GM23338 (cell line): ENCODE measurements at regions not wholly inside any gene's neighbourhood (a gene's known extent, or its start where the extent isn't known, plus 50 kb on each side); places are given as distances from the start of the nearest gene placed in this dataset.

Experiments used
- ATAC-seq: fragments of 200-7000 bp; cut with Tn5 transposase; 3 replicates; pipeline ENCODE4 v1.9.1; 2020
- DNase-seq: peaks from one replicate; pipeline ENCODE4 v3.0.0-alpha.2; 2015; ENCODE audit warnings: low spot score
- H2AFZ ChIP-seq: fragments of 200-600 bp; sonication (generic); 2 replicates; pipeline ENCODE4 v1.8.0; 2016; ENCODE audit warnings: antibody characterized with exemption, mild to moderate bottlenecking, moderate library complexity
- H3F3A ChIP-seq: fragments of 200-600 bp; sonication (generic); replicated peaks from 2 replicates; pipeline ENCODE4 v1.8.0; 2017; ENCODE audit warnings: antibody characterized with exemption, mixed run types, low read depth
- H3K27ac ChIP-seq: fragments of 200-600 bp; sonication (generic); 2 replicates; pipeline ENCODE4 v1.6.1; 2016; ENCODE audit warnings: low read depth
- H3K27me3 ChIP-seq: fragments of 200-600 bp; sonication (generic); 2 replicates; pipeline ENCODE4 v1.8.0; 2016; ENCODE audit warnings: mild to moderate bottlenecking, mixed run types, moderate library complexity; ENCODE audit not compliant: insufficient read depth
- H3K36me3 ChIP-seq: fragments of 200-600 bp; sonication (generic); 2 replicates; pipeline ENCODE4 v1.8.0; 2016; ENCODE audit warnings: mild to moderate bottlenecking; ENCODE audit not compliant: insufficient read depth
- H3K4me1 ChIP-seq: fragments of 200-600 bp; sonication (generic); 2 replicates; pipeline ENCODE4 v1.8.0; 2016; ENCODE audit warnings: mild to moderate bottlenecking, moderate library complexity; ENCODE audit not compliant: insufficient read depth
- H3K4me2 ChIP-seq: fragments of 200-600 bp; sonication (generic); 2 replicates; pipeline ENCODE4 v1.7.1; 2017; ENCODE audit warnings: mixed run types
- H3K4me3 ChIP-seq: fragments of 200-600 bp; sonication (generic); 2 replicates; pipeline ENCODE4 v1.6.1; 2016; ENCODE audit warnings: mixed run types
- H3K79me2 ChIP-seq: fragments of 200-600 bp; sonication (generic); replicated peaks from 2 replicates; pipeline ENCODE4 v1.8.0; 2017; ENCODE audit warnings: mild to moderate bottlenecking; ENCODE audit not compliant: insufficient read depth
- H3K9me2 ChIP-seq: fragments of 200-600 bp; sonication (generic); 2 replicates; pipeline ENCODE4 v1.8.0; 2017; ENCODE audit not compliant: insufficient read depth
- H4K20me1 ChIP-seq: fragments of 200-600 bp; sonication (generic); replicated peaks from 2 replicates; pipeline ENCODE4 v1.8.0; 2017; ENCODE audit warnings: mild to moderate bottlenecking; ENCODE audit not compliant: insufficient read depth
- H3K27ac Mint-ChIP-seq: 2 replicates; pipeline ENCODE4 v1.8.0; 2020; ENCODE audit warnings: inconsistent platforms, mild to moderate bottlenecking, moderate library complexity, mixed read lengths
- H3K27me3 Mint-ChIP-seq: 3 replicates; pipeline ENCODE4 v1.8.0; 2022; ENCODE audit warnings: low read depth, mild to moderate bottlenecking, moderate library complexity, mixed read lengths, inconsistent platforms; ENCODE audit not compliant: insufficient read depth, poor library complexity
- H3K36me3 Mint-ChIP-seq: 3 replicates; pipeline ENCODE4 v1.8.0; 2021; ENCODE audit warnings: low read depth, mild to moderate bottlenecking, inconsistent platforms, moderate library complexity, mixed read lengths
- H3K4me1 Mint-ChIP-seq: 3 replicates; pipeline ENCODE4 v1.8.0; 2020; ENCODE audit warnings: mild to moderate bottlenecking, inconsistent platforms, mixed read lengths
- H3K4me3 Mint-ChIP-seq: 3 replicates; pipeline ENCODE4 v1.8.0; 2021; ENCODE audit warnings: moderate library complexity, mild to moderate bottlenecking, inconsistent platforms, mixed read lengths
- H3K9me3 Mint-ChIP-seq: 3 replicates; pipeline ENCODE4 v1.8.0; 2020; ENCODE audit warnings: moderate library complexity, mild to moderate bottlenecking, inconsistent platforms, mixed read lengths
- EZH2 ChIP-seq: fragments of 200-600 bp; sonication (generic); IDR thresholded peaks from one replicate; pipeline ENCODE4 v1.8.0; 2017; ENCODE audit warnings: antibody characterized with exemption, mild to moderate bottlenecking, low read depth; ENCODE audit not compliant: unreplicated experiment
- EZH2phosphoT487 ChIP-seq: fragments of 200-600 bp; sonication (generic); IDR thresholded peaks from one replicate; pipeline ENCODE4 v1.8.1; 2018; ENCODE audit warnings: antibody characterized with exemption; ENCODE audit not compliant: unreplicated experiment
- JUNB ChIP-seq: IDR thresholded peaks from one replicate; pipeline ENCODE4 v1.6.1; 2016; ENCODE audit warnings: antibody characterized with exemption; ENCODE audit not compliant: unreplicated experiment
- STAT1 ChIP-seq: IDR thresholded peaks from one replicate; pipeline ENCODE4 v1.6.1; 2016; ENCODE audit warnings: antibody characterized with exemption; ENCODE audit not compliant: unreplicated experiment
- ZNF114 ChIP-seq: fragments of 250-450 bp; sonication (Bioruptor Pico); IDR thresholded peaks from 2 replicates; pipeline ENCODE4 v1.5.0; 2020; ENCODE audit warnings: mild to moderate bottlenecking, moderate library complexity
- TF ChIP-seq, protein P1 (sequence below): fragments of 250-450 bp; sonication (Bioruptor Pico); IDR thresholded peaks from 2 replicates; pipeline ENCODE4 v1.5.0; 2020; ENCODE audit warnings: mild to moderate bottlenecking, moderate library complexity
- TF ChIP-seq, protein P2 (sequence below), 2 experiments: fragments of 200-600 bp in 1 of 2; sonication (generic) in 1 of 2; conservative IDR thresholded peaks; 2 replicates each; pipeline versions ENCODE4 v1.5.1 to v1.6.1; 2016 to 2017; ENCODE audit warnings: antibody characterized with exemption in 2 of 2, low read depth in 2 of 2, mild to moderate bottlenecking in 2 of 2, moderate library complexity in 1 of 2
- TF ChIP-seq, protein P3 (sequence below): IDR thresholded peaks from 2 replicates; pipeline ENCODE4 v1.6.1; 2016; ENCODE audit warnings: antibody characterized with exemption

DNA sequence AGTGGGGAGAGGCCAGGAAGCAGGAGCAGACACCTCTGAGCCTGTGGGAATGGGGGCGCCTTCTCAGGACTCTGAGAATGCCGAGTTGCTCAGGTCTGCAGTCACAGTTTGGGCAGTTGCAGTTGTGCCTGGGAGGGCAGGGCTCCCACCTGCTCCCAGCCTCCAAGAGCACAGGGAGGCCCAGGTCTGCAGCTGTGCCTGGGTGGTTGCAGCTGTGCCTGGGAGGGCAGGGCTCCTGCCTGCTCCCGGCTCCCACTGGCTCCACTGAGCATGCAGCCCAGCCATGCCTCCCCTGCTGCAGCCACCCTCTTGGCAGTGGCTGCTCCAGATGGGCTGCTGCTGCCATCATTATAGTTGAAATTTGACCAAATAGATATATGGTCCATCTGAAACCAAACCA is 1062.8 kb upstream of the ACO1 start (continued):
- TF ChIP-seq, protein P1, sequence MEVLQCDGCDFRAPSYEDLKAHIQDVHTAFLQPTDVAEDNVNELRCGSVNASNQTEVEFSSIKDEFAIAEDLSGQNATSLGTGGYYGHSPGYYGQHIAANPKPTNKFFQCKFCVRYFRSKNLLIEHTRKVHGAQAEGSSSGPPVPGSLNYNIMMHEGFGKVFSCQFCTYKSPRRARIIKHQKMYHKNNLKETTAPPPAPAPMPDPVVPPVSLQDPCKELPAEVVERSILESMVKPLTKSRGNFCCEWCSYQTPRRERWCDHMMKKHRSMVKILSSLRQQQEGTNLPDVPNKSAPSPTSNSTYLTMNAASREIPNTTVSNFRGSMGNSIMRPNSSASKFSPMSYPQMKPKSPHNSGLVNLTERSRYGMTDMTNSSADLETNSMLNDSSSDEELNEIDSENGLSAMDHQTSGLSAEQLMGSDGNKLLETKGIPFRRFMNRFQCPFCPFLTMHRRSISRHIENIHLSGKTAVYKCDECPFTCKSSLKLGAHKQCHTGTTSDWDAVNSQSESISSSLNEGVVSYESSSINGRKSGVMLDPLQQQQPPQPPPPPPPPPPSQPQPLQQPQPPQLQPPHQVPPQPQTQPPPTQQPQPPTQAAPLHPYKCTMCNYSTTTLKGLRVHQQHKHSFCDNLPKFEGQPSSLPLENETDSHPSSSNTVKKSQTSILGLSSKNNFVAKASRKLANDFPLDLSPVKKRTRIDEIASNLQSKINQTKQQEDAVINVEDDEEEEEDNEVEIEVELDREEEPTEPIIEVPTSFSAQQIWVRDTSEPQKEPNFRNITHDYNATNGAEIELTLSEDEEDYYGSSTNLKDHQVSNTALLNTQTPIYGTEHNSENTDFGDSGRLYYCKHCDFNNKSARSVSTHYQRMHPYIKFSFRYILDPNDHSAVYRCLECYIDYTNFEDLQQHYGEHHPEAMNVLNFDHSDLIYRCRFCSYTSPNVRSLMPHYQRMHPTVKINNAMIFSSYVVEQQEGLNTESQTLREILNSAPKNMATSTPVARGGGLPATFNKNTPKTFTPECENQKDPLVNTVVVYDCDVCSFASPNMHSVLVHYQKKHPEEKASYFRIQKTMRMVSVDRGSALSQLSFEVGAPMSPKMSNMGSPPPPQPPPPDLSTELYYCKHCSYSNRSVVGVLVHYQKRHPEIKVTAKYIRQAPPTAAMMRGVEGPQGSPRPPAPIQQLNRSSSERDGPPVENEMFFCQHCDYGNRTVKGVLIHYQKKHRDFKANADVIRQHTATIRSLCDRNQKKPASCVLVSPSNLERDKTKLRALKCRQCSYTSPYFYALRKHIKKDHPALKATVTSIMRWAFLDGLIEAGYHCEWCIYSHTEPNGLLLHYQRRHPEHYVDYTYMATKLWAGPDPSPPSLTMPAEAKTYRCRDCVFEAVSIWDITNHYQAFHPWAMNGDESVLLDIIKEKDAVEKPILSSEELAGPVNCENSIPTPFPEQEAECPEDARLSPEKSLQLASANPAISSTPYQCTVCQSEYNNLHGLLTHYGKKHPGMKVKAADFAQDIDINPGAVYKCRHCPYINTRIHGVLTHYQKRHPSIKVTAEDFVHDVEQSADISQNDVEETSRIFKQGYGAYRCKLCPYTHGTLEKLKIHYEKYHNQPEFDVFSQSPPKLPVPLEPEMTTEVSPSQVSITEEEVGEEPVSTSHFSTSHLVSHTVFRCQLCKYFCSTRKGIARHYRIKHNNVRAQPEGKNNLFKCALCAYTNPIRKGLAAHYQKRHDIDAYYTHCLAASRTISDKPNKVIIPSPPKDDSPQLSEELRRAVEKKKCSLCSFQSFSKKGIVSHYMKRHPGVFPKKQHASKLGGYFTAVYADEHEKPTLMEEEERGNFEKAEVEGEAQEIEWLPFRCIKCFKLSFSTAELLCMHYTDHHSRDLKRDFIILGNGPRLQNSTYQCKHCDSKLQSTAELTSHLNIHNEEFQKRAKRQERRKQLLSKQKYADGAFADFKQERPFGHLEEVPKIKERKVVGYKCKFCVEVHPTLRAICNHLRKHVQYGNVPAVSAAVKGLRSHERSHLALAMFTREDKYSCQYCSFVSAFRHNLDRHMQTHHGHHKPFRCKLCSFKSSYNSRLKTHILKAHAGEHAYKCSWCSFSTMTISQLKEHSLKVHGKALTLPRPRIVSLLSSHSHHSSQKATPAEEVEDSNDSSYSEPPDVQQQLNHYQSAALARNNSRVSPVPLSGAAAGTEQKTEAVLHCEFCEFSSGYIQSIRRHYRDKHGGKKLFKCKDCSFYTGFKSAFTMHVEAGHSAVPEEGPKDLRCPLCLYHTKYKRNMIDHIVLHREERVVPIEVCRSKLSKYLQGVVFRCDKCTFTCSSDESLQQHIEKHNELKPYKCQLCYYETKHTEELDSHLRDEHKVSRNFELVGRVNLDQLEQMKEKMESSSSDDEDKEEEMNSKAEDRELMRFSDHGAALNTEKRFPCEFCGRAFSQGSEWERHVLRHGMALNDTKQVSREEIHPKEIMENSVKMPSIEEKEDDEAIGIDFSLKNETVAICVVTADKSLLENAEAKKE (CRISPR knock-in tag) = no peak
- TF ChIP-seq JUNB = no peak
- TF ChIP-seq EZH2 = no peak
- TF ChIP-seq, protein P2, sequence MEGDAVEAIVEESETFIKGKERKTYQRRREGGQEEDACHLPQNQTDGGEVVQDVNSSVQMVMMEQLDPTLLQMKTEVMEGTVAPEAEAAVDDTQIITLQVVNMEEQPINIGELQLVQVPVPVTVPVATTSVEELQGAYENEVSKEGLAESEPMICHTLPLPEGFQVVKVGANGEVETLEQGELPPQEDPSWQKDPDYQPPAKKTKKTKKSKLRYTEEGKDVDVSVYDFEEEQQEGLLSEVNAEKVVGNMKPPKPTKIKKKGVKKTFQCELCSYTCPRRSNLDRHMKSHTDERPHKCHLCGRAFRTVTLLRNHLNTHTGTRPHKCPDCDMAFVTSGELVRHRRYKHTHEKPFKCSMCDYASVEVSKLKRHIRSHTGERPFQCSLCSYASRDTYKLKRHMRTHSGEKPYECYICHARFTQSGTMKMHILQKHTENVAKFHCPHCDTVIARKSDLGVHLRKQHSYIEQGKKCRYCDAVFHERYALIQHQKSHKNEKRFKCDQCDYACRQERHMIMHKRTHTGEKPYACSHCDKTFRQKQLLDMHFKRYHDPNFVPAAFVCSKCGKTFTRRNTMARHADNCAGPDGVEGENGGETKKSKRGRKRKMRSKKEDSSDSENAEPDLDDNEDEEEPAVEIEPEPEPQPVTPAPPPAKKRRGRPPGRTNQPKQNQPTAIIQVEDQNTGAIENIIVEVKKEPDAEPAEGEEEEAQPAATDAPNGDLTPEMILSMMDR (conservative IDR thresholded peaks at IDR 0.05; ENCODE audit: low read depth in 2 of 2) = no peak
- TF ChIP-seq, protein P3, sequence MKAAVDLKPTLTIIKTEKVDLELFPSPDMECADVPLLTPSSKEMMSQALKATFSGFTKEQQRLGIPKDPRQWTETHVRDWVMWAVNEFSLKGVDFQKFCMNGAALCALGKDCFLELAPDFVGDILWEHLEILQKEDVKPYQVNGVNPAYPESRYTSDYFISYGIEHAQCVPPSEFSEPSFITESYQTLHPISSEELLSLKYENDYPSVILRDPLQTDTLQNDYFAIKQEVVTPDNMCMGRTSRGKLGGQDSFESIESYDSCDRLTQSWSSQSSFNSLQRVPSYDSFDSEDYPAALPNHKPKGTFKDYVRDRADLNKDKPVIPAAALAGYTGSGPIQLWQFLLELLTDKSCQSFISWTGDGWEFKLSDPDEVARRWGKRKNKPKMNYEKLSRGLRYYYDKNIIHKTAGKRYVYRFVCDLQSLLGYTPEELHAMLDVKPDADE = no peak

DNA sequence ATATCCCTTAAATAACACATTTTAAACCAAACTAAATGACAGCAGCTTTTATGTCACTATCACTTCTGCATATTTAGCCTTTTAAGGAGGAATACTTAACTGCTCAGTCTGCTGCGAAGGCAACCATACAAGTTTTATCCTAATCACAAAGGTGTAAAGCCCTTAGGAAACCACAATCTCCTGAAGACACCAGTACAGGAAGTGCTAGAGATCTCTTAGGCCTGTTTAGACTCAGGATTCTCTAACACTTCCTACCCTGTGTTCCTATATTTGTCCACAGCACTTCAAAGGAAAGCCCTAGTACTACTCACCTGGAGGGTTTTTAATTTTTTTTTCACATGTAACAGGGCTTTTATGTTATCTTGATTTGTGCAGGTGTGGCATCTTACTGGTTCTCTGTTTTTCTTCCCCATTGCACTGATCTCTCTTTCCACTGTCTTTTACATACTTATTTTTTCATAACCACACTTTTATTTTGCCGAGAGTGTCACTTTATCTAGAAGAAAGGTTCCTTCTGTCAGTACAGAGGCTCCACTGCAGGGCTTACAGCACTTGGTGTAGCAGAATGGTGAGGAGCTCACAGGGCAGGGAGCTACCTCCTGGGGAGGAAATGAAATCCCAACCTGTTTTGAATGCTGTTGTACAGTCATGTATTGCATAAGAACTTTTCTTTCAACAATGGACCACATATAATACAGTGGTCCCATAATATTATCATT is 1060.6 kb upstream of the ACO1 start:
- H3K4me2 ChIP-seq = no peak overlapping the region
- H3K4me3 ChIP-seq = no peak overlapping the region
- no peaks in the 10 kb centered on the region for H3K36me3 Mint-ChIP-seq
- H3K27ac Mint-ChIP-seq = no peak overlapping the region
- H4K20me1 ChIP-seq = no peaks in the 10 kb centered on the region
- H3F3A ChIP-seq = no peaks in the 10 kb centered on the region
- no peak overlapping the region for H2AFZ ChIP-seq
- ATAC-seq (no peak), DNase-seq (no peak)
- no peaks in the 10 kb centered on the region for H3K79me2 ChIP-seq
- H3K4me1 Mint-ChIP-seq = peaks cover 2% of the 10 kb centered on the region; the same call in 1 of the 3 replicates
- H3K9me3 Mint-ChIP-seq = peaks cover 3% of the 10 kb centered on the region
- no peaks in the 10 kb centered on the region for H3K9me2 ChIP-seq
- TF ChIP-seq JUNB (no peak), EZH2phosphoT487 (no peak), ZNF114 (CRISPR knock-in tag) (no peak), STAT1 (no peak)
- TF ChIP-seq, protein P3 = no peak
- H3K27me3 ChIP-seq = no peaks in the 10 kb centered on the region
- H3K27me3 Mint-ChIP-seq = peaks cover 6% of the 10 kb centered on the region
- no peaks in the 10 kb centered on the region for H3K36me3 ChIP-seq
- H3K27ac ChIP-seq = no peak overlapping the region
- no peaks in the 10 kb centered on the region for H3K4me1 ChIP-seq
- H3K4me3 Mint-ChIP-seq = no peak overlapping the region
